ENCODE measurements at regions not wholly inside any gene's neighbourhood (a gene's known extent, or its start where the extent isn't known, plus 50 kb on each side); places are given as distances from the start of the nearest gene placed in this dataset.

GRCh38 chr3:163490119-163490518, 1588.2 kb downstream of the SI start:
- TF ChIP-seq CTCF (IDR thresholded peaks at IDR 0.05), result peak in 5 of 6 experiments; percentile 7 to 39 (median 20)
- no peak for TF ChIP-seq POLR2A (IDR thresholded peaks at IDR 0.05)
